ENCODE measurements at regions not wholly inside any gene's neighbourhood (a gene's known extent, or its start where the extent isn't known, plus 50 kb on each side); places are given as distances from the start of the nearest gene placed in this dataset.

- no peak for TF ChIP-seq REST (IDR thresholded peaks at IDR 0.05; ENCODE audit: insufficient read depth in 1 of 2, low read depth in 2 of 2, low read length in 1 of 2)
- TF ChIP-seq CTCF (IDR thresholded peaks at IDR 0.05) = no peak
- no peak for TF ChIP-seq SIN3A (IDR thresholded peaks at IDR 0.05; ENCODE audit: borderline replicate concordance, insufficient read depth, low read depth, low read length)
- TF ChIP-seq TCF7L2 (IDR thresholded peaks at IDR 0.05; ENCODE audit: low read depth, low read length) = no peak
- TF ChIP-seq POLR2AphosphoS5 (IDR thresholded peaks at IDR 0.05; ENCODE audit: low read depth, low read length) = no peak
These were observed 188.2 kb downstream of the TPBG start for GRCh38 chr6:82551831-82552230.
